Lung (tissue), 11 donors: ENCODE measurements at regions not wholly inside any gene's neighbourhood (a gene's known extent, or its start where the extent isn't known, plus 50 kb on each side); places are given as distances from the start of the nearest gene placed in this dataset.

Experiments
- ATAC-seq: fragments of 200-7000 bp; cut with Tn5 transposase; one replicate; pipeline ENCODE4 v1.9.1; 2020; ENCODE audit warnings: moderate number of reproducible peaks; ENCODE audit not compliant: insufficient read depth, low FRiP score
- DNase-seq, 3 donors: peaks; one replicate each; pipeline ENCODE4 v3.0.0-alpha.2; 2013 to 2017
- H3K27ac ChIP-seq, 2 donors: one replicate each; pipeline ENCODE4 v1.5.1; 2013; ENCODE audit warnings: mild to moderate bottlenecking in 2 of 2, moderate library complexity in 2 of 2, control low read depth in 1 of 2, inconsistent platforms in 1 of 2, low read depth in 1 of 2, low read length in 1 of 2
- H3K27me3 ChIP-seq, 3 donors: one replicate each; pipeline ENCODE4 v1.5.1; 2013; ENCODE audit warnings: low read length in 2 of 3; ENCODE audit not compliant: control insufficient read depth in 3 of 3, insufficient read depth in 3 of 3
- H3K36me3 ChIP-seq, 4 donors: one replicate each; pipeline ENCODE4 v1.5.1; 2013; ENCODE audit warnings: low read length in 4 of 4, mild to moderate bottlenecking in 1 of 4, moderate library complexity in 1 of 4; ENCODE audit not compliant: control insufficient read depth in 4 of 4, insufficient read depth in 4 of 4
- H3K4me1 ChIP-seq, 5 donors: one replicate each; pipeline ENCODE4 v1.5.1; 2013; ENCODE audit warnings: low read length in 5 of 5, mild to moderate bottlenecking in 2 of 5, moderate library complexity in 1 of 5; ENCODE audit not compliant: control insufficient read depth in 5 of 5, insufficient read depth in 5 of 5
- H3K4me3 ChIP-seq: one replicate; pipeline ENCODE4 v1.5.1; 2013; ENCODE audit warnings: mild to moderate bottlenecking, control low read depth, moderate library complexity
- H3K9ac ChIP-seq, 2 donors: one replicate each; pipeline ENCODE4 v1.5.1; 2013; ENCODE audit warnings: low read length in 2 of 2, control low read depth in 1 of 2; ENCODE audit not compliant: insufficient read depth in 1 of 2
- H3K9me3 ChIP-seq, 4 donors: one replicate each; pipeline ENCODE4 v1.5.1; 2013; ENCODE audit warnings: low read length in 3 of 4, mild to moderate bottlenecking in 1 of 4, moderate library complexity in 1 of 4; ENCODE audit not compliant: control insufficient read depth in 4 of 4, insufficient read depth in 3 of 4
- CTCF ChIP-seq: IDR thresholded peaks from 2 replicates; pipeline ENCODE4 v1.5.1; 2012; ENCODE audit warnings: mild to moderate bottlenecking; ENCODE audit errors: control extremely low read depth, extremely low read depth
- WGBS, 2 donors: extraction: QIAGEN DNeasy Blood & Tissue Kit; methylation state at CpG; one replicate each; pipeline ENCODE4 v1.1.7; 2013; 5-methylcytosine and 5-hydroxymethylcytosine counted together
- donor health status: control.
- donor health status: control.
- donor health status: Bipolar disorder and iron deficiency.
- donor health status: healthy.
- donor health status: DM: yes; HTN: yes; CAD: no.

GRCh38 chr3:177318559-177318958, 121.3 kb upstream of the TBL1XR1 start:
- no peak for DNase-seq
- no peaks in the 10 kb centered on the region for H3K27me3 ChIP-seq
- no peak for ATAC-seq
- H3K9me3 ChIP-seq: no peaks in the 10 kb centered on the region
- H3K9ac ChIP-seq: no peak overlapping the region
- no peaks in the 10 kb centered on the region for H3K36me3 ChIP-seq
- no peak overlapping the region for H3K4me3 ChIP-seq
- H3K27ac ChIP-seq: no peak overlapping the region
- no peak for TF ChIP-seq CTCF
- 94 to 100% methylated on average over 1 of the region's 1 CpG for WGBS, 2 donors
- H3K4me1 ChIP-seq: peaks cover 0 to 14% (median 7%) of the 10 kb centered on the region in 5 donors

GRCh38 chr3:177320765-177321247, 123.5 kb upstream of the TBL1XR1 start:
- no peak overlapping the region for H3K27ac ChIP-seq
- DNase-seq: peak in 2 of 3 donors; percentile 45 to 62
- TF ChIP-seq CTCF: no peak
- no peaks in the 10 kb centered on the region for H3K9me3 ChIP-seq
- H3K4me1 ChIP-seq: peaks cover 0 to 14% (median 7%) of the 10 kb centered on the region in 5 donors
- no peaks in the 10 kb centered on the region for H3K27me3 ChIP-seq
- ATAC-seq: no peak
- no peak overlapping the region for H3K4me3 ChIP-seq
- 53 to 58% methylated on average over 4 of the region's 4 CpGs for WGBS, 2 donors
- H3K36me3 ChIP-seq: no peaks in the 10 kb centered on the region
- H3K9ac ChIP-seq: no peak overlapping the region

GRCh38 chr3:177321819-177322218, 124.5 kb upstream of the TBL1XR1 start:
- H3K9me3 ChIP-seq: no peaks in the 10 kb centered on the region
- no peak overlapping the region for H3K27ac ChIP-seq
- peaks cover 0 to 14% (median 7%) of the 10 kb centered on the region in 5 donors for H3K4me1 ChIP-seq
- H3K4me3 ChIP-seq: no peak overlapping the region
- TF ChIP-seq CTCF: no peak
- no peaks in the 10 kb centered on the region for H3K36me3 ChIP-seq
- no peak for DNase-seq
- no peaks in the 10 kb centered on the region for H3K27me3 ChIP-seq
- WGBS, 2 donors: 43 to 67% methylated on average over 6 of the region's 6 CpGs
- no peak overlapping the region for H3K9ac ChIP-seq
- ATAC-seq: no peak

- Histone ChIP-seq H3K9ac (no peak overlapping the region), H3K4me3 (no peak overlapping the region), H3K9me3 (no peaks in the 10 kb centered on the region), H3K4me1 (peaks cover 0 to 14% (median 7%) of the 10 kb centered on the region in 5 donors), H3K27me3 (no peaks in the 10 kb centered on the region), H3K27ac (no peak overlapping the region), H3K36me3 (no peaks in the 10 kb centered on the region)
- 42 to 79% methylated on average over 10 of the region's 10 CpGs for WGBS, 2 donors
- no peak for TF ChIP-seq CTCF
- DNase-seq: no peak
- ATAC-seq: no peak
Observed at GRCh38 chr3:177322881-177323280, 125.6 kb upstream of the TBL1XR1 start.
